ENCODE measurements at regions not wholly inside any gene's neighbourhood (a gene's known extent, or its start where the extent isn't known, plus 50 kb on each side); places are given as distances from the start of the nearest gene placed in this dataset.

DNA sequence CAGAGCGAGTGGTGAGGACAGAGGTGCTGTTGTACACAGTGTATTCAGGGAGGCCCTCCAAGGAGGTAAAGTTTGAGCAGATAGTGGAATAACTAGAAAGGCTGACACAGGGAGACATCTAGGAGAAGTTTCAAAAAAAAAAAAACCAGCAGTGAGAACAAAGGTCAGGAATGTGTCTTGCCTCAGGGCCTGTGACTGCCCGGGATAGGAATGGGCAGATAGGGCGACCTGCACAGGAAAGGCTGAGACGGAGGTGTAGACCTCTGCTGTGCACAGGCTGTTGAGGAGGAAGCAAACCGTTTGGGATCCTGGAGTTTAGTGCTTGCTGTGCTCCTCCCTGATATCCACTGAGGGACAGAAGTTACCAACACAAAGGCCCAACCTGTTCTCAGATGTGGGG, 406.5 kb upstream of the B3GAT1 start:
- no peak for DNase-seq (ENCODE audit: low read depth, low spot score)

- no peak for DNase-seq (ENCODE audit: low read depth, low spot score)
Observed at GRCh38 chr11:134815404-134815803, 403.4 kb upstream of the B3GAT1 start.

- no peak for DNase-seq (ENCODE audit: low read depth, low spot score)
Observed at GRCh38 chr11:134807997-134808396, 396.0 kb upstream of the B3GAT1 start.

DNA sequence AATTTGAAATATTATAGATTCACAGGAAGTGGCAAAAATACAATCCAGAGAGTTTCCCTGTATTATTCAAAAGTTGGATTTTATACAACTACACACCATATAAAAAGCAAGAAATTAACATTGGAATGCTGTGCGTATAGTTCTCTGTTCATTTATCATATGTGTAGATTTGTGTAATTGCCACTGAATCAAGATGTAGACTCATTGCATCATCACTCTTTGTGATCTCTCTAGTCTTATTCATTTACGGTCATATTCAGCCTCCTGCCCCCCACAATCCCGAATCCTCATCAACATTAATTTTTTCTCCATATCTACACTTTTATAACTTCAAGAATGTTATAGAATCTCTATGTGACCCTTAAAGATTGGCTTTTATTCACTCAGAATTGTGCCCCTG, 390.6 kb upstream of the B3GAT1 start:
- DNase-seq (ENCODE audit: low read depth, low spot score): no peak

- DNase-seq (ENCODE audit: low read depth, low spot score): no peak
Observed at GRCh38 chr11:134802116-134802515, 390.1 kb upstream of the B3GAT1 start.

DNA sequence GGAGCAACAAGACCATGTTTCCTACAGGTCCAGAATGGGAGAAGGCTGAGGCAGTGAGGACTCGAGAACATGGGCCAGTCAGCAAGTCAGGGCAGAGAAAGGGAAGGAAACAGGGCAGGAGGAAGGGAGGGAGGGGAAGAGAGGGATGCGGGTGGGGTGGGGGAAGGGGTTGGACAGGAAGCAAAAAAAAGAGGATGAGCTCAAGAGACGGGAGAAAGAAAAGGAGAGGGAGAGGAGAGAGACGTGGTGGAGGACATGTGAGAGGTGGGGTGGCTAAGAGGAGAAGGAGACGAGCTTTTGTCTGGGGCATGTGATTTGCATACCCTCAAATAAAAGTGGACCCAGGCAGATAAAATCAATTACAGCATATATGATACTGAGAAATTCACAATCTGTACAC, 389.5 kb upstream of the B3GAT1 start:
- DNase-seq (ENCODE audit: low read depth, low spot score): no peak

DNA sequence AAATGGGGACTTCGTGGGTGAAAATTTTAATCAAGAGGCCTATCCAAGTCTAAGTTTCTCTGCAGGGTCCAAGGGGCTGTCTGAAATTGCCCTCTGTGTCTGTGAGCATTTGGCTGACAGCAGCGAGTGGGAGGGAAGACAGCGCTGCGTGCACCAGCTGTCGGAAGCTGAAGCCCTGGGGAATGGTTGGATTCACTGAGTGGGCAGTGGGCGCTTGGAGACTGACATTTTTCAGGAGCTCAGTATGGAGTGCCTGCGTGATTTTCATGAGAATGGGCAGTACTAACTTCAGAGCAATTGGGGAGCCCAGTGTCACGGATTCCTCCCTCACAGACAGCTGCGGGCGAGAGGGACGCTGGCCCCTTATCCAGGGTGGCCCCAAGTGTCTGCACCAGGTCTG, 388.8 kb upstream of the B3GAT1 start:
- no peak for DNase-seq (ENCODE audit: low read depth, low spot score)

DNA sequence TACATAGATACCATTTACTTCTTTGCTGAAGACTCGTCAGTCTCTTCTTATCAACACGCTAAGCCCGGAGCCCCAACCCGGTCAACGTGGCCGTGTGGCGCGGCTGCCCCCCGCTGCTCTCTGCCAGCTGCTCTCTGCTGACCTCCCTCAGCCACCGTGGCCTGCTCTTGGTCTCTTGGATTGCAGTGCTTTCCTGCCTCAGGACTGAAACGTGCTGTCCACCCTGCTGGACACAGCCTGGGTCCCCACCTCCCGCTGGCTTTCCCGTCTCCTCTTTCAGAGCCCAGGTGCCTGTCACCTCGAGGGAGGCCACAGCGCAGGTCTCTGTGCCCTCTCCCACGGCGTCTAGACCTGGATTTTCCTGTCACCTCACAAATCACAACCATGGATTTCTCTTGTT, 388.1 kb upstream of the B3GAT1 start:
- DNase-seq (ENCODE audit: low read depth, low spot score): no peak

DNA sequence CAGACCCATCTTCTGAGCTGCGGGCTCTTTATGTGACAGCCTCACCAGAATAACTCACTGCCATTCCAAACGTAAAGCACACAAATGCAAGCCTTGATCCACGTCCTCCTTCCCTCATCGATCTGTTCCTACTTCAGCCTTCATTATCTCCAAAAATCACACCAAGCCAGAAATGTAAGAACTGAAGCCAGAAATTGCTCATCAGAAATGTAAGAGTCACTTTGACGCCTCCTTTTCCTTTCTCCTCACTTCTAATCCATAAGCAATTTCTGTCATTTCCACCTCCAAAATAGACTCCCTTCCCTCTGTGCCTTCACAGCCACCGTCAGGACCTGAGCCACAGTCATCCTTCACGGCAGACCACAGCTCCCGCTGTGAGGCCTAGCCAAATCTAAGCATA, 387.3 kb upstream of the B3GAT1 start:
- DNase-seq (ENCODE audit: low read depth, low spot score): no peak

DNA sequence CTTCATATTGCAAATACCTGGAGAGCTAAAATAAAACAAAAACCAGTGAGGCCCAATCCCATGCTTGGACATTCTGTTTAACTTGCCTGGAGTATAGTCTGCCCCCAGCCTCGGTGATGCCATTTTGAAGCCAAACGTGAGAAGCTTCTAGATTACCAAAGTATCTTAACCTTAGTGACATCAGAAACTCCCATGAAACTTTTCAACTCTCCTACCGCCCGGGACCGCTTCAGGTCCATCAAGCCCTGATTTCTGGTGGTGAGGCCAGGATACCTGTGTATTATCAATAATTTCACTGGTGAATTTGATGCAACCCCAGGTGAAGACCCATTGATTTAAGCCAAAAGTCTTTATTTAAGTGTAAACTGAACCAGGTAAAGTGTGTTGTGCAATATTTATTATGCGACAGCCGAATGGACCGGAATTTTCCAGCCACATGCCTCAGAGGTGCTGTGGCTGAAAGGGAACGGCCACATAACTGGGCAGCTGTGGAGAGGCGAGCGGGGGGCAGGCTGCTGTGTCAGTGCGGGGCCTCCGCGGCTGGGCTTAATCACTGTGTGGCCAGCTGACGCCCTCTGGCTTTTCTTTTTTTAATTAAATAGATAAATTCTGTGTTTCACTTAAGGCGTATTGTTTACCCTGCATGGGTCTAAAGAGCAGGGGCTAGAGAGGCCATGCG, 385.5 kb upstream of the B3GAT1 start:
- DNase-seq (ENCODE audit: low read depth, low spot score): no peak

- DNase-seq (ENCODE audit: low read depth, low spot score): no peak
Observed at GRCh38 chr11:134795017-134795416, 383.0 kb upstream of the B3GAT1 start.

DNA sequence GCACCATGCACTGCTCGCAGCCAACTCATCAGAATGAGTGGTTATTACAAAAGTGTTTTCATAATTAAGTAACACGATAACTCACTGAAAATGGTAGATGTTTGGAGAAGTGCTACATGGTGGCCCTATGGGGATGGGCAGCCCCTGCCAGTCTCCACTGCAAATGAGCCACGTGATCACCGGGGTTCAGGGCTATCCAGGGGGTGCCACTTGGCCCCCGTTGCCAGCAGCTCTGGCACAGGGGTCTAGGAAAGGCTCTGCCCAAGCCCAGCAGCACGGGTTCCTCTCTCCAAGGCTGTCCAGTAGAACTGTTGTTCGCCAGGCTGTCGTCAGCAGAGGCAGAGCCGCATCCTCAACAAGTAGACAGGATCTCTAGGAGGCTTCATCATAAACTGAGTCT, 382.1 kb upstream of the B3GAT1 start:
- no peak for DNase-seq (ENCODE audit: low read depth, low spot score)

DNA sequence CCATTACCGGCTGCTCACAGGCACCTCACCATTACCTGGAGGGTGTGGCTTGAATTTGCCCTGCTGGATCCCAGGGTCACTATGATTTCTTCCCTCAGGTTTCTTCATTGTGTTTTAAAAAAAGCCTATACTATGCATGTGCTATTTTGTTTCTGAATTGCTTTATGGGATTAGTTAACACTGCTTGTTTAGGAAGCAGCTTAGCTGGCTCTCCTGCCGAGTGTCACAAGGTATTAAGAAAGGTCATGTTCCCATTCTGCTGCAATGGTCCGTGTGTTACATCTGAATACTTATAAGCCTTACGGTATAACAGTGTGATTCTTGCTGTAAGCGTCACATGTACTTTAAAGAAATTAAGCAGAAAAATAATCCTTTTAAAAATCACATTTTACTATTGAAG, 380.6 kb upstream of the B3GAT1 start:
- DNase-seq (ENCODE audit: low read depth, low spot score): no peak

DNA sequence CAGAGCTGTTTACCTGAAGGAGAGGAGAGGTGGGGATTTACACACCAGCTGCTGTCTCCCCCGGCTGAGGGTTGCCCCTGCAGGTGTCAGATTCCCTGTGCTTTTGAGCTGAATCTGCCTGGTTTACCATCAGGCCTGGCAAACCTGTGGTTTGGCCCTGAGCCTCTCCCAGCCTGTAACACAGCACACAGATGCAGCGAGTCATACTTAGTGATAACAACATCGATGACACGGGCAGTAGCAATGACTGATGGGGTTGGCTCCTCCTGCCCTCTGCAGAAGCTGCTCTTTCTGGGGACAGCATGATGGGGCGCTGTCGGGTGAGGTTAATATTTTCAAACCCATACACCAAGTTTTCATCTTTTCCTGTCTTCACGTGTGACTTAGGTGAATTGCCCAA, 380.0 kb upstream of the B3GAT1 start:
- DNase-seq (ENCODE audit: low read depth, low spot score): no peak

DNA sequence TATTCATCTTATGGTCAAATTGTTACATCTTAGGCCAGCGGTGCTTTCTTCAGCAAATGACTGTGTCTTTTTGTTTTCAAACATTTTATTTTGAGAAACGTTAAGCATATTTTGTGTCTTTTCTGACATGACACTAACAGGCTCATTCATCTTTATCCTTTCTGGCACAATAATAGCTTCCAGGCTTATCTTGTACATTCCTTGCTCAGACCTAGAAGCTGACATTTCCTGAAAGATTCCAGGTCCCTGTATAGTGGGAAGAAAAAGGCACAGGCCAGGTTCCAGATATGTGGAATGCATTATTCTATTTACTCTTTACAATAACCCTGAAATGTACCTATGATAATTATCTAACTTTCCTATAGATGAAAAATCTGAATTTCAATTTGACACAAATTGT, 379.1 kb upstream of the B3GAT1 start:
- no peak for DNase-seq (ENCODE audit: low read depth, low spot score)

DNA sequence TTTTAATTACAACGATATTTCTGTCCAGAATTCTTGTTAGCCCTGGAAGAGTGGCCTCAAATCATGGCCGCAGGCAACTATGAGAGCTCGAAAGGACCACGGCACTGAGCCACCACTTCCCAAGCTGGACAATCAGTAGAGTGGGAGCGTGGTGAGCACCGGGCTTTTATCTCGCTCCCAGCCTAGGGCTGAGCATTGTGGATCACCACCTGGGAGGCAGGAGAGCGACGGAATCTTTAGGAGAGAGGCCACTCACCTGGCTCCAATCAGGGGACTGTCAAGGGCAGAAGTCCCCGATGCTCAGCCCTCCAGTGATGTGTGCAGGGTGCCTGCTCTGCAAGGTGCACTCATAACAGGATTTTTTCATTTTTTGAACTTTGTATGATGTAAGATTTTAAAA, 377.1 kb upstream of the B3GAT1 start:
- no peak for DNase-seq (ENCODE audit: low read depth, low spot score)

GRCh38 chr11:134786636-134787035, 374.6 kb upstream of the B3GAT1 start:
- DNase-seq (ENCODE audit: low read depth, low spot score): no peak

GRCh38 chr11:134785660-134786284, 373.7 kb upstream of the B3GAT1 start:
- no peak for DNase-seq (ENCODE audit: low read depth, low spot score)

DNA sequence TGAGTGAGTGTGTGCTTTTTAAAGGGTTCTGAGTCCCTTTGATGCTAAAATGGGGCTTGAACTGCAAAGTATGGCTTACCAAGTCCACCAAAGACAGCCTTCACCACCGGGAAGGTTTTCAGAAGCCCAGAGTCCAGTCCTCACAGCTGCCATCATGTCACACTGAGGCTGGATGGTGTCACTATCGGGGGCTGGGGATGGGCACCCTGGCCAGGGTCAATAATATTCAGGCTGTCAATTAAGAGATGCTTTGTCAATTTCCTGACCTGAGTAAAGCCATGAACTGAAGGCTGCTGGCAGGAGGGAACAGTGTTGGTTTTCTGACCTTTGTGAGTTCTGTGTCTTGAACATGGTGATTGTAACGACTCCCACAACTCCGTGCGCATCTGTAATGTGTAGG, 373.0 kb upstream of the B3GAT1 start:
- no peak for DNase-seq (ENCODE audit: low read depth, low spot score)

DNA sequence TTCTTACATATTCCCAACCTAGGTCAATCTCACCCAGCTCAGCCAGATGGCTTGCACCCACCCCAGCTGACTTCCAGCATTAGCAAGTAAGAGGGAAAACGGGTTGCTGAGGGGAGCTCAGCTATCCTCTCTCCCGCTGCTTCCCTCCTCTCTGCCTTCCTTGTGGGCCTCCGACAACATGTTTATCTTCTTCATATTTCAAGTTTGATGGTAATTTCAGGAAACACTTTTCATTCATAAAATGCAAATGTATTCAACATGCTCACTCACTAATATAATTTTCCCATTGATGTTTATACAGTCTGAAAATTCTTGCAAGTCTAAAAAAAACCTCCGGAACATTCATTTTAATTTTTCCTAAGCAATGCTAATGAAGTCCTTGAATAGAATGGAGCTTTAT, 372.5 kb upstream of the B3GAT1 start:
- DNase-seq (ENCODE audit: low read depth, low spot score): no peak

GRCh38 chr11:134784046-134784445, 372.0 kb upstream of the B3GAT1 start:
- no peak for DNase-seq (ENCODE audit: low read depth, low spot score)

GRCh38 chr11:134783234-134783633, 371.2 kb upstream of the B3GAT1 start:
- no peak for DNase-seq (ENCODE audit: low read depth, low spot score)

DNA sequence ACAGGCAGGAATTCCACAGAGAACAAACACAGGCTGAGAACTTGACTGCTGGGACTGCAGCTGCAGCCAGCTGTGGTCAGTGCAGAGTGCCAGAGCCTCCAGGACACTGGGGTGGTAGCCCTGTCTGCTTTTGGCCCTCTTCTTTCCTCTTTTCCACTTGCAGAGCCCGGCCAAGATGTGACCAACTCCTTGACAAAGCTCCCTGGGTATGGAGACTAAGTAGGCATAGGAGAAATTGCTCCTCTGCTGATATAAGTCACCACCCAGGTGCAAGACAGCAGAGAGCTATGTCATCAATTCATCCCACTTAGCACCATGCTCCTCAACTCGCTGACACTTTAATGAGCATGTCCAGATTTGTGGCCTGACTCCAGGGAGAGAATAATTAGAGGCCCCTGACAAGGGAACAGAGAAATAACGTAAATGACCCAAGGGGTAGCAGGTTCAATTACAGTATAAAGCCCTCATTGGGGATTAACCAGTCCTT, 369.4 kb upstream of the B3GAT1 start:
- no peak for DNase-seq (ENCODE audit: low read depth, low spot score)

Measured in pulmonary artery endothelial cell (primary cell).